HFF-Myc (cell line): ENCODE measurements at regions not wholly inside any gene's neighbourhood (a gene's known extent, or its start where the extent isn't known, plus 50 kb on each side); places are given as distances from the start of the nearest gene placed in this dataset.

Source experiments
- DNase-seq: peaks from one replicate; pipeline ENCODE4 v3.0.0-alpha.2; 2011; ENCODE audit warnings: low read depth; ENCODE audit errors: extremely low read depth
- H3K4me3 ChIP-seq: replicated peaks from 2 replicates; pipeline ENCODE4 v1.5.1; 2011; ENCODE audit warnings: low read depth, mild to moderate bottlenecking, control low read depth, low read length
- CTCF ChIP-seq: IDR thresholded peaks from 2 replicates; pipeline ENCODE4 v1.5.1; 2012; ENCODE audit warnings: mild to moderate bottlenecking, low read depth, low read length, control low read depth; ENCODE audit errors: missing control alignments

GRCh38 chr2:241986836-241987641, 117.5 kb downstream of the RTP5 start:
- TF ChIP-seq CTCF = no peak
- no peak overlapping the region for H3K4me3 ChIP-seq
- no peak for DNase-seq

GRCh38 chr2:241987726-241988125, 118.2 kb downstream of the RTP5 start:
- TF ChIP-seq CTCF = no peak
- no peak overlapping the region for H3K4me3 ChIP-seq

GRCh38 chr2:241988146-241988545, 118.6 kb downstream of the RTP5 start:
- H3K4me3 ChIP-seq = no peak overlapping the region
- no peak for TF ChIP-seq CTCF
- DNase-seq = no peak

More at GRCh38 chr2:241987726-241988125, 118.2 kb downstream of the RTP5 start:
- no peak for DNase-seq

- H3K4me3 ChIP-seq = no peak overlapping the region
- no peak for TF ChIP-seq CTCF
- no peak for DNase-seq
These were observed 119.5 kb downstream of the RTP5 start for GRCh38 chr2:241989074-241989473.

- no peak overlapping the region for H3K4me3 ChIP-seq
- DNase-seq = no peak
These were observed 120.9 kb downstream of the RTP5 start for GRCh38 chr2:241990466-241990865.

GRCh38 chr2:241991299-241991698, 121.8 kb downstream of the RTP5 start:
- TF ChIP-seq CTCF = no peak
- H3K4me3 ChIP-seq = no peak overlapping the region
- DNase-seq = no peak

More at GRCh38 chr2:241990466-241990865, 120.9 kb downstream of the RTP5 start:
- no peak for TF ChIP-seq CTCF

- no peak for TF ChIP-seq CTCF
- no peak for DNase-seq
- H3K4me3 ChIP-seq = no peak overlapping the region
These were observed 123.2 kb downstream of the RTP5 start for GRCh38 chr2:241992753-241993152.
